ENCODE measurements at regions not wholly inside any gene's neighbourhood (a gene's known extent, or its start where the extent isn't known, plus 50 kb on each side); places are given as distances from the start of the nearest gene placed in this dataset.

- TF ChIP-seq CTCF (IDR thresholded peaks at IDR 0.05; ENCODE audit: borderline replicate concordance, extremely low read depth, low read length, poor library complexity, severe bottlenecking) (no peak), EZH2 (IDR thresholded peaks at IDR 0.05; ENCODE audit: borderline replicate concordance, low read depth, low read length, severe bottlenecking) (no peak)
- Histone ChIP-seq H3K4me2 (ENCODE audit: insufficient read depth, low read length) (no peak overlapping the region), H3K36me3 (ENCODE audit: insufficient read depth, low read length) (no peaks in the 10 kb centered on the region), H3K79me2 (ENCODE audit: insufficient read depth, low read length) (no peaks in the 10 kb centered on the region), H3K9me3 (ENCODE audit: insufficient read depth, low read length, severe bottlenecking) (no peaks in the 10 kb centered on the region), H3K4me3 (ENCODE audit: low read depth in 1 of 2, low read length in 2 of 2) (no peak overlapping the region), H3K9ac (ENCODE audit: low read depth, low read length) (no peak overlapping the region), H3K4me1 (ENCODE audit: insufficient read depth, low read length) (no peaks in the 10 kb centered on the region), H4K20me1 (ENCODE audit: insufficient read depth, low read length) (no peaks in the 10 kb centered on the region), H3K27ac (ENCODE audit: low read length) (no peak overlapping the region), H3K27me3 (ENCODE audit: insufficient read depth, low read length, poor library complexity) (no peaks in the 10 kb centered on the region), H2AFZ (ENCODE audit: low read depth, low read length) (no peak overlapping the region)
- ATAC-seq (ENCODE audit: insufficient read depth, low read depth) = no peak
- DNase-seq = no peak
Observed at GRCh38 chr13:34040863-34041262, 222.9 kb downstream of the RFC3 start.

- no peak for DNase-seq
- H2AFZ ChIP-seq (ENCODE audit: low read depth, low read length) = no peak overlapping the region
- H3K9ac ChIP-seq (ENCODE audit: low read depth, low read length) = no peak overlapping the region
- H3K27me3 ChIP-seq (ENCODE audit: insufficient read depth, low read length, poor library complexity) = no peaks in the 10 kb centered on the region
- no peak overlapping the region for H3K4me2 ChIP-seq (ENCODE audit: insufficient read depth, low read length)
- no peaks in the 10 kb centered on the region for H3K79me2 ChIP-seq (ENCODE audit: insufficient read depth, low read length)
- H3K36me3 ChIP-seq (ENCODE audit: insufficient read depth, low read length) = no peaks in the 10 kb centered on the region
- H3K9me3 ChIP-seq (ENCODE audit: insufficient read depth, low read length, severe bottlenecking) = no peaks in the 10 kb centered on the region
- TF ChIP-seq CTCF (IDR thresholded peaks at IDR 0.05; ENCODE audit: borderline replicate concordance, extremely low read depth, low read length, poor library complexity, severe bottlenecking) (no peak), EZH2 (IDR thresholded peaks at IDR 0.05; ENCODE audit: borderline replicate concordance, low read depth, low read length, severe bottlenecking) (no peak)
- H3K4me1 ChIP-seq (ENCODE audit: insufficient read depth, low read length) = no peaks in the 10 kb centered on the region
- no peak for ATAC-seq (ENCODE audit: insufficient read depth, low read depth)
- H4K20me1 ChIP-seq (ENCODE audit: insufficient read depth, low read length) = no peaks in the 10 kb centered on the region
- H3K27ac ChIP-seq (ENCODE audit: low read length) = no peak overlapping the region
- no peak overlapping the region for H3K4me3 ChIP-seq (ENCODE audit: low read depth in 1 of 2, low read length in 2 of 2)
Observed at GRCh38 chr13:34044041-34044440, 226.1 kb downstream of the RFC3 start.

- no peak for DNase-seq
- no peak overlapping the region for H3K9ac ChIP-seq (ENCODE audit: low read depth, low read length)
Observed at GRCh38 chr13:34044660-34045080, 226.7 kb downstream of the RFC3 start.

More at GRCh38 chr13:34044660-34045080, 226.7 kb downstream of the RFC3 start:
- no peak for TF ChIP-seq CTCF (IDR thresholded peaks at IDR 0.05; ENCODE audit: borderline replicate concordance, extremely low read depth, low read length, poor library complexity, severe bottlenecking)
- no peak for TF ChIP-seq EZH2 (IDR thresholded peaks at IDR 0.05; ENCODE audit: borderline replicate concordance, low read depth, low read length, severe bottlenecking)
- Histone ChIP-seq H3K79me2 (ENCODE audit: insufficient read depth, low read length) (no peaks in the 10 kb centered on the region), H2AFZ (ENCODE audit: low read depth, low read length) (no peak overlapping the region), H3K4me3 (ENCODE audit: low read depth in 1 of 2, low read length in 2 of 2) (no peak overlapping the region), H3K27me3 (ENCODE audit: insufficient read depth, low read length, poor library complexity) (no peaks in the 10 kb centered on the region), H3K4me1 (ENCODE audit: insufficient read depth, low read length) (no peaks in the 10 kb centered on the region), H3K4me2 (ENCODE audit: insufficient read depth, low read length) (no peak overlapping the region), H3K9me3 (ENCODE audit: insufficient read depth, low read length, severe bottlenecking) (no peaks in the 10 kb centered on the region), H3K36me3 (ENCODE audit: insufficient read depth, low read length) (no peaks in the 10 kb centered on the region), H4K20me1 (ENCODE audit: insufficient read depth, low read length) (no peaks in the 10 kb centered on the region), H3K27ac (ENCODE audit: low read length) (no peak overlapping the region)
- no peak for ATAC-seq (ENCODE audit: insufficient read depth, low read depth)

Data from DND-41 (cell line).